Stomach (tissue), 8 donors: ENCODE measurements at regions not wholly inside any gene's neighbourhood (a gene's known extent, or its start where the extent isn't known, plus 50 kb on each side); places are given as distances from the start of the nearest gene placed in this dataset.

Experiments
- DNase-seq, 2 donors: peaks; one replicate each; pipeline versions ENCODE4 v3.0.0 to v3.0.0-alpha.2; 2013 to 2019
- H3K27ac ChIP-seq, 5 donors: fragments of 200-600 bp in 4 of 5; sonication (generic) in 4 of 5; one replicate each; pipeline ENCODE4 v1.5.1; 2013 to 2019; ENCODE audit warnings: mild to moderate bottlenecking in 1 of 5, moderate library complexity in 1 of 5
- H3K27me3 ChIP-seq, 3 donors: fragments of 200-600 bp; sonication (generic); one replicate each; pipeline ENCODE4 v1.5.1; 2017 to 2019; ENCODE audit warnings: mixed run types in 1 of 3
- H3K36me3 ChIP-seq, 4 donors: fragments of 200-600 bp; sonication (generic); 1 replicate in 3 of 4; 2 replicates in 1 of 4; pipeline ENCODE4 v1.5.1; 2016 to 2019
- H3K4me1 ChIP-seq, 4 donors: fragments of 200-600 bp; sonication (generic); one replicate each; pipeline ENCODE4 v1.5.1; 2016 to 2019
- H3K4me3 ChIP-seq, 4 donors: fragments of 200-600 bp; sonication (generic) in 3 of 4; one replicate each; pipeline ENCODE4 v1.5.1; 2016 to 2019; ENCODE audit warnings: mild to moderate bottlenecking in 1 of 4
- H3K9me3 ChIP-seq, 4 donors: fragments of 200-600 bp; sonication (generic); one replicate each; pipeline ENCODE4 v1.5.1; 2016 to 2019
- CTCF ChIP-seq, 7 experiments: fragments of 450-650 bp in 4 of 7; fragments of 200-600 bp in 3 of 7; sonication (generic) in 3 of 7; IDR thresholded peaks; one replicate each; pipeline ENCODE4 v1.5.1; 2016 to 2019; ENCODE audit warnings: antibody characterized with exemption in 7 of 7, control low read depth in 2 of 7, mild to moderate bottlenecking in 1 of 7
- EP300 ChIP-seq: sonication (generic); formaldehyde crosslinking; IDR thresholded peaks from one replicate; pipeline ENCODE4 v1.6.1; 2017; ENCODE audit warnings: antibody characterized with exemption
- POLR2A ChIP-seq, 4 donors: fragments of 450-650 bp; IDR thresholded peaks; one replicate each; pipeline ENCODE4 v1.6.1; 2016; ENCODE audit warnings: antibody characterized with exemption in 4 of 4, control low read depth in 2 of 4, mild to moderate bottlenecking in 1 of 4, moderate library complexity in 1 of 4
- POLR2AphosphoS5 ChIP-seq, 3 donors: sonication (generic); formaldehyde crosslinking; IDR thresholded peaks; one replicate each; pipeline ENCODE4 v1.6.1; 2016; ENCODE audit warnings: antibody characterized with exemption in 3 of 3
- WGBS, 5 donors: extraction: QIAGEN DNeasy Blood & Tissue Kit in 3 of 5; methylation state at CpG; one replicate each; pipeline versions ENCODE4 v1.1.5 to v1.1.7; 2013 to 2018; 5-methylcytosine and 5-hydroxymethylcytosine counted together
- intact Hi-C: fragments of 100-400 bp; cut with DNase I; formaldehyde crosslinking; loops from one replicate; pipeline ENCODE4 v1.15.1; 2023; ENCODE audit warnings: low total_unique reads
- donor health status: healthy with polysubstance abuse.
- donor health status: Bipolar disorder and iron deficiency.
- donor health status: healthy.

DNA sequence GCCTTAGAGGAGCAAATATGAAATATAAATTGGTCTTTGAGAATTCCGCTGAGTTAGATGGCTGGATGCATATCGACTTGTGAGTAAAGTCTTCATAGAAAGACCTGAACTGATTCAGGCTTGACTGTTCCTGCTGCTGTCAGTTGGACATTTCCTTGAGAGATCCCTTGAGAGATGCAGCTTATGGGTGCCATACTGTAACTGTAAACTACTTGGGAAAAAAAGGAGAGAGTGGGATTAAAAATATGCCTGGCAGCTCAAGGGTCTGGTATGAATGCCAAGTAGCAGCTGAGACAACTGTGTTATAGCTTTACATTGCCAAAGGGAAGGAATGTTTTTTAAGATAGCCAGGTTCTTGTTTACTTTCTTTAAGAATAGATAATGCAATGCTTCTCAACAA, 926.6 kb downstream of the EPHA3 start:
- no peak for TF ChIP-seq POLR2A (IDR thresholded peaks at IDR 0.05)
- no peak for TF ChIP-seq CTCF (IDR thresholded peaks at IDR 0.05)
- TF ChIP-seq POLR2AphosphoS5 (IDR thresholded peaks at IDR 0.05), result no peak
- no peak for TF ChIP-seq EP300
- intact Hi-C loops, result no loop called here
- no peaks in the 10 kb centered on the region for H3K36me3 ChIP-seq
- no peak overlapping the region for H3K27ac ChIP-seq
- no peaks in the 10 kb centered on the region for H3K4me1 ChIP-seq
- DNase-seq, result no peak
- H3K4me3 ChIP-seq, result no peak overlapping the region
- H3K9me3 ChIP-seq, result no peaks in the 10 kb centered on the region
- H3K27me3 ChIP-seq, result no peaks in the 10 kb centered on the region
- WGBS, 5 donors, result 92 to 95% (median 95%) methylated on average over 2 of the region's 2 CpGs

GRCh38 chr3:90035643-90036042, 928.2 kb downstream of the EPHA3 start:
- intact Hi-C loops, result no loop called here
- Histone ChIP-seq H3K36me3 (no peaks in the 10 kb centered on the region), H3K4me3 (no peak overlapping the region), H3K9me3 (no peaks in the 10 kb centered on the region), H3K4me1 (no peaks in the 10 kb centered on the region), H3K27me3 (no peaks in the 10 kb centered on the region), H3K27ac (no peak overlapping the region)
- TF ChIP-seq POLR2A (IDR thresholded peaks at IDR 0.05) (no peak), POLR2AphosphoS5 (IDR thresholded peaks at IDR 0.05) (no peak), EP300 (no peak), CTCF (IDR thresholded peaks at IDR 0.05) (no peak)
- no peak for DNase-seq
- 53 to 72% (median 64%) methylated on average over 1 of the region's 1 CpG for WGBS, 5 donors

- no peak for DNase-seq
- Histone ChIP-seq H3K4me3 (no peak overlapping the region), H3K27me3 (no peaks in the 10 kb centered on the region), H3K4me1 (no peaks in the 10 kb centered on the region), H3K27ac (no peak overlapping the region), H3K36me3 (no peaks in the 10 kb centered on the region), H3K9me3 (no peaks in the 10 kb centered on the region)
- intact Hi-C loops, result no loop called here
- WGBS, 5 donors, result 62 to 80% (median 71%) methylated on average over 1 of the region's 1 CpG
- TF ChIP-seq EP300 (no peak), POLR2AphosphoS5 (IDR thresholded peaks at IDR 0.05) (no peak), CTCF (IDR thresholded peaks at IDR 0.05) (no peak), POLR2A (IDR thresholded peaks at IDR 0.05) (no peak)
Measured at GRCh38 chr3:90036939-90037469, 929.6 kb downstream of the EPHA3 start.

DNA sequence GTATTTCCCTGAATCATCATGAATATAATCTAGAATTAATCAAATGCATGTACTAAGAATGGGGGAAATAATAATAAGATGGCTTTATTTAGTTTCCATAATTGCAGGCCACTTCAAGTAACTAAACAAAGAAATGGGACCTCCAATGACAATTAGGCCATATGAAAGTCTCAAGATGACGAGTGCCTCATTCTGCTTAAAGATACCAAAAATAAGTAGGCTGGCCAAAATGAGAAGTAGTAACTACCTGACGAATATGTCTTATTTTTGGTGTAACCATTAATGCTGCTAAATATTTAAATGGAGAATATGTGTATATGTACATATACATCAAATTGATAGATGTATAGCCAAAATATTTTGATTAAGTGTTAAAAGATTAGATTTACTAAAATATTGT, 932.6 kb downstream of the EPHA3 start:
- no peak for DNase-seq
- intact Hi-C loops, result no loop called here

More for the DNA sequence above, 932.6 kb downstream of the EPHA3 start:
- no peaks in the 10 kb centered on the region for H3K9me3 ChIP-seq
- no peaks in the 10 kb centered on the region for H3K27me3 ChIP-seq
- H3K27ac ChIP-seq, result no peak overlapping the region
- H3K4me1 ChIP-seq, result no peaks in the 10 kb centered on the region
- H3K36me3 ChIP-seq, result no peaks in the 10 kb centered on the region
- 82 to 94% (median 86%) methylated on average over 2 of the region's 2 CpGs for WGBS, 5 donors
- H3K4me3 ChIP-seq, result no peak overlapping the region
- no peak for TF ChIP-seq EP300
- TF ChIP-seq POLR2A (IDR thresholded peaks at IDR 0.05), result no peak
- TF ChIP-seq POLR2AphosphoS5 (IDR thresholded peaks at IDR 0.05), result no peak
- TF ChIP-seq CTCF (IDR thresholded peaks at IDR 0.05), result no peak
